ENCODE measurements at regions not wholly inside any gene's neighbourhood (a gene's known extent, or its start where the extent isn't known, plus 50 kb on each side); places are given as distances from the start of the nearest gene placed in this dataset.

DNA sequence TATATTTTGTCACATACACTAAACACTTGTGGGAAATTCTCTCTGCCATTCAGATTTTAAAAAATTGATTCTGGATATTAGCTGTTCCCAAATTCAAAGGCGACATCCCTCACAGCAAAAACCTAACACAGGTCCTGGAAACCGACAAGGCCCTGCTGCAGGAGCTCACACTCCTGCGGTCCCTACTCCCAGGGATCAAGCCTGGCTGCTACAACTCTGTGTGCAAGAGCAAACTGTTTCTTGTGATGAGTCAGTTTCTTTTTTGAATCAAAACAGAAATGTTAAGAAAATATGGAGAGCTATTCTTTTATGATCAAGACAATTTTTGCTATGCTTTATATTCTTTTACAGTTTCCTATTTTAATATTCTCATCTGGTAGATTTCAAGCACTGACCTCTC lies 51.0 kb upstream of the TJP1 start:
- Histone ChIP-seq H3K36me3 (no peaks in the 10 kb centered on the region), H3K9me3 (no peaks in the 10 kb centered on the region), H3K4me1 (peaks cover 0 to 7% of the 10 kb centered on the region in 2 donors), H3K27ac (no peak overlapping the region), H3K4me3 (no peak overlapping the region), H3K27me3 (peaks cover 0 to 2% (median 0%) of the 10 kb centered on the region in 3 donors)
- in situ Hi-C loops (cut with MboI; ENCODE audit: low sequenced_read_pairs in 4 of 4) = no loop called here
- intact Hi-C loops (cut with DNase I; ENCODE audit: low total_unique reads) = loop anchor here (10.0 kb wide), 1 partner anchor 48 kb away; the partner anchor contains the start of gene TJP1
- ATAC-seq (no peak), DNase-seq (no peak)
- no peak for TF ChIP-seq POLR2A (IDR thresholded peaks at IDR 0.05)
- TF ChIP-seq, protein P1, sequence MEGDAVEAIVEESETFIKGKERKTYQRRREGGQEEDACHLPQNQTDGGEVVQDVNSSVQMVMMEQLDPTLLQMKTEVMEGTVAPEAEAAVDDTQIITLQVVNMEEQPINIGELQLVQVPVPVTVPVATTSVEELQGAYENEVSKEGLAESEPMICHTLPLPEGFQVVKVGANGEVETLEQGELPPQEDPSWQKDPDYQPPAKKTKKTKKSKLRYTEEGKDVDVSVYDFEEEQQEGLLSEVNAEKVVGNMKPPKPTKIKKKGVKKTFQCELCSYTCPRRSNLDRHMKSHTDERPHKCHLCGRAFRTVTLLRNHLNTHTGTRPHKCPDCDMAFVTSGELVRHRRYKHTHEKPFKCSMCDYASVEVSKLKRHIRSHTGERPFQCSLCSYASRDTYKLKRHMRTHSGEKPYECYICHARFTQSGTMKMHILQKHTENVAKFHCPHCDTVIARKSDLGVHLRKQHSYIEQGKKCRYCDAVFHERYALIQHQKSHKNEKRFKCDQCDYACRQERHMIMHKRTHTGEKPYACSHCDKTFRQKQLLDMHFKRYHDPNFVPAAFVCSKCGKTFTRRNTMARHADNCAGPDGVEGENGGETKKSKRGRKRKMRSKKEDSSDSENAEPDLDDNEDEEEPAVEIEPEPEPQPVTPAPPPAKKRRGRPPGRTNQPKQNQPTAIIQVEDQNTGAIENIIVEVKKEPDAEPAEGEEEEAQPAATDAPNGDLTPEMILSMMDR (IDR thresholded peaks at IDR 0.05 in 4 of 5, conservative IDR thresholded peaks at IDR 0.05 in 1 of 5) = no peak

DNA sequence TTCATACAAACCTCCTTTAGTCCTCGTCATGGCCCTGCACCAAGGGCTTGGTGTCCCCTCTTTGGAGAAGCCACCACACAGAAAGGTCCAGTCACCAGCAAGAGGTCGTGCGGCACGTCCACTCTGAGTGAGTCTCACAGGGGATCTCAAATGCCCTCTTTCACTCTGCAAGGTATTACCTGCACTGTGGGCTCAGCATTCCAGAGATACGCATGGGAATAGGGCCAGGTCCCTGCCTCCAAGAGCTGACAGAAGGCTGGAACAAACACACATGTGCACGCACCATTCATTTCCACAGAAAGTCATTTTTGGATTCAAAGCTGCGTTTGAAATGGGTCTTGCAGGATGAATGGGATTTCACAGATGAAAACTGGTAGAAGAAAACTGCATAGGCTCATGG lies 50.4 kb upstream of the TJP1 start:
- H3K4me3 ChIP-seq = no peak overlapping the region
- peak overlapping the region in 2 of 4 donors; percentile 78 to 79 for H3K27ac ChIP-seq
- intact Hi-C loops (cut with DNase I; ENCODE audit: low total_unique reads) = loop anchor here (10.0 kb wide), 1 partner anchor 48 kb away; the partner anchor contains the start of gene TJP1
- no peak for DNase-seq
- no peaks in the 10 kb centered on the region for H3K9me3 ChIP-seq
- peaks cover 0 to 7% of the 10 kb centered on the region in 2 donors for H3K4me1 ChIP-seq
- in situ Hi-C loops (cut with MboI; ENCODE audit: low sequenced_read_pairs in 4 of 4) = no loop called here
- no peak for ATAC-seq
- H3K36me3 ChIP-seq = no peaks in the 10 kb centered on the region
- peaks cover 0 to 2% (median 0%) of the 10 kb centered on the region in 3 donors for H3K27me3 ChIP-seq
- TF ChIP-seq, protein P1 (IDR thresholded peaks at IDR 0.05 in 4 of 5, conservative IDR thresholded peaks at IDR 0.05 in 1 of 5) = no peak
- TF ChIP-seq POLR2A (IDR thresholded peaks at IDR 0.05) = no peak
